Liver (tissue), 7 donors: ENCODE measurements at regions not wholly inside any gene's neighbourhood (a gene's known extent, or its start where the extent isn't known, plus 50 kb on each side); places are given as distances from the start of the nearest gene placed in this dataset.

Experiments used
- DNase-seq: peaks from one replicate; pipeline ENCODE4 v3.0.0-alpha.2; 2017; ENCODE audit warnings: low spot score
- H3K27ac ChIP-seq, 2 donors: one replicate each; pipeline ENCODE4 v1.7.0; 2013; ENCODE audit warnings: inconsistent platforms in 2 of 2, low read length in 2 of 2, control low read depth in 1 of 2, low read depth in 1 of 2, mild to moderate bottlenecking in 1 of 2
- H3K27me3 ChIP-seq, 4 donors: one replicate each; pipeline versions ENCODE4 v1.6.1 to v1.7.0; 2013; ENCODE audit warnings: low read length in 3 of 4, inconsistent platforms in 1 of 4, mild to moderate bottlenecking in 1 of 4, moderate library complexity in 1 of 4; ENCODE audit not compliant: control insufficient read depth in 4 of 4, insufficient read depth in 4 of 4
- H3K36me3 ChIP-seq, 4 donors: one replicate each; pipeline versions ENCODE4 v1.6.1 to v1.7.0; 2013; ENCODE audit warnings: low read length in 3 of 4, mild to moderate bottlenecking in 3 of 4, low read depth in 1 of 4, moderate library complexity in 1 of 4; ENCODE audit not compliant: control insufficient read depth in 4 of 4, insufficient read depth in 3 of 4
- H3K4me1 ChIP-seq, 4 donors: one replicate each; pipeline versions ENCODE4 v1.6.1 to v1.7.0; 2013; ENCODE audit warnings: low read length in 3 of 4, mild to moderate bottlenecking in 3 of 4, moderate library complexity in 1 of 4; ENCODE audit not compliant: control insufficient read depth in 4 of 4, insufficient read depth in 4 of 4
- H3K4me3 ChIP-seq, 3 donors: one replicate each; pipeline versions ENCODE4 v1.6.1 to v1.7.0; 2013; ENCODE audit warnings: low read length in 3 of 3, control low read depth in 1 of 3, low read depth in 1 of 3, mild to moderate bottlenecking in 1 of 3
- H3K9ac ChIP-seq, 2 donors: one replicate each; pipeline ENCODE4 v1.7.0; 2013; ENCODE audit warnings: low read length in 2 of 2, mild to moderate bottlenecking in 2 of 2, moderate library complexity in 2 of 2, control low read depth in 1 of 2, low read depth in 1 of 2
- H3K9me3 ChIP-seq, 4 donors: one replicate each; pipeline versions ENCODE4 v1.6.1 to v1.7.0; 2013; ENCODE audit warnings: low read length in 3 of 4; ENCODE audit not compliant: control insufficient read depth in 4 of 4
- ATF3 ChIP-seq: IDR thresholded peaks from 2 replicates; pipeline ENCODE4 v1.6.1; 2016; ENCODE audit warnings: antibody characterized with exemption
- CTCF ChIP-seq: fragments of 150-350 bp; IDR thresholded peaks from 2 replicates; pipeline ENCODE4 v1.5.1; 2017; ENCODE audit warnings: improper control_type of control experiment, low read depth, low read length; ENCODE audit not compliant: missing input control
- EGR1 ChIP-seq, 2 donors: IDR thresholded peaks; 2 replicates each; pipeline ENCODE4 v1.6.1; 2016 to 2018; ENCODE audit warnings: antibody characterized with exemption in 2 of 2, low read depth in 2 of 2
- FOXA1 ChIP-seq: IDR thresholded peaks from 2 replicates; pipeline ENCODE4 v1.6.1; 2016; ENCODE audit warnings: antibody characterized with exemption
- FOXA2 ChIP-seq: IDR thresholded peaks from 2 replicates; pipeline ENCODE4 v1.6.1; 2016; ENCODE audit warnings: antibody characterized with exemption
- GABPA ChIP-seq, 2 donors: IDR thresholded peaks in 1 of 2; conservative IDR thresholded peaks in 1 of 2; 2 replicates each; pipeline ENCODE4 v1.6.1; 2016; ENCODE audit warnings: antibody characterized with exemption in 2 of 2, mild to moderate bottlenecking in 1 of 2, moderate library complexity in 1 of 2
- HNF4A ChIP-seq, 2 donors: conservative IDR thresholded peaks; 2 replicates each; pipeline ENCODE4 v1.6.1; 2016; ENCODE audit warnings: antibody characterized with exemption in 2 of 2, mild to moderate bottlenecking in 2 of 2
- HNF4G ChIP-seq: IDR thresholded peaks from 2 replicates; pipeline ENCODE4 v1.6.1; 2016; ENCODE audit warnings: antibody characterized with exemption
- JUND ChIP-seq, 2 donors: IDR thresholded peaks; 2 replicates each; pipeline ENCODE4 v1.6.1; 2016; ENCODE audit warnings: antibody characterized with exemption in 2 of 2
- MAX ChIP-seq: IDR thresholded peaks from 2 replicates; pipeline ENCODE4 v1.6.1; 2016; ENCODE audit warnings: antibody characterized with exemption
- NR2F2 ChIP-seq: IDR thresholded peaks from 2 replicates; pipeline ENCODE4 v1.6.1; 2016; ENCODE audit warnings: antibody characterized with exemption
- RAD21 ChIP-seq, 2 donors: IDR thresholded peaks; 2 replicates each; pipeline ENCODE4 v1.6.1; 2016; ENCODE audit warnings: antibody characterized with exemption in 2 of 2, mild to moderate bottlenecking in 2 of 2
- REST ChIP-seq: IDR thresholded peaks from 2 replicates; pipeline ENCODE4 v1.6.1; 2016; ENCODE audit warnings: antibody characterized with exemption, mild to moderate bottlenecking
- RXRA ChIP-seq, 2 donors: IDR thresholded peaks; 2 replicates each; pipeline ENCODE4 v1.6.1; 2017 to 2018; ENCODE audit warnings: antibody characterized with exemption in 2 of 2, mild to moderate bottlenecking in 1 of 2
- SP1 ChIP-seq: IDR thresholded peaks from 2 replicates; pipeline ENCODE4 v1.6.1; 2018; ENCODE audit warnings: antibody characterized with exemption, mild to moderate bottlenecking
- TAF1 ChIP-seq: conservative IDR thresholded peaks from 2 replicates; pipeline ENCODE4 v1.6.1; 2016; ENCODE audit warnings: antibody characterized with exemption, mild to moderate bottlenecking
- YY1 ChIP-seq: IDR thresholded peaks from 2 replicates; pipeline ENCODE4 v1.6.1; 2016; ENCODE audit warnings: antibody characterized with exemption, mild to moderate bottlenecking
- ZBTB33 ChIP-seq: IDR thresholded peaks from 2 replicates; pipeline ENCODE4 v1.6.1; 2016; ENCODE audit warnings: antibody characterized with exemption
- donor health status: healthy.
- donor health status: healthy.
- donor health status: healthy.
- donor health status: healthy.

- TF ChIP-seq CTCF (no peak), HNF4G (no peak), NR2F2 (no peak), JUND (IDR thresholded peaks at IDR 0.05) (no peak), ZBTB33 (no peak), HNF4A (conservative IDR thresholded peaks at IDR 0.05) (no peak), FOXA2 (no peak), ATF3 (no peak), YY1 (no peak), SP1 (no peak), EGR1 (IDR thresholded peaks at IDR 0.05; ENCODE audit: low read depth in 2 of 2) (no peak), MAX (no peak)
These were observed 1039.9 kb upstream of the FLRT2 start (continued) for GRCh38 chr14:84490081-84490480.

- DNase-seq: no peak
- no peaks in the 10 kb centered on the region for H3K4me1 ChIP-seq
- peaks cover 0 to 5% (median 0%) of the 10 kb centered on the region in 4 donors for H3K27me3 ChIP-seq
- H3K9me3 ChIP-seq: no peaks in the 10 kb centered on the region
- H3K27ac ChIP-seq: no peak overlapping the region
- TF ChIP-seq RAD21 (IDR thresholded peaks at IDR 0.05) (no peak), NR2F2 (no peak), HNF4G (no peak), TAF1 (no peak), JUND (IDR thresholded peaks at IDR 0.05) (no peak), GABPA (IDR thresholded peaks at IDR 0.05 in 1 of 2, conservative IDR thresholded peaks at IDR 0.05 in 1 of 2) (no peak), CTCF (no peak), ZBTB33 (no peak), FOXA2 (no peak), ATF3 (no peak), REST (no peak), HNF4A (conservative IDR thresholded peaks at IDR 0.05) (no peak), RXRA (IDR thresholded peaks at IDR 0.05) (no peak), EGR1 (IDR thresholded peaks at IDR 0.05; ENCODE audit: low read depth in 2 of 2) (no peak), YY1 (no peak), FOXA1 (no peak), SP1 (no peak)
- H3K36me3 ChIP-seq: no peaks in the 10 kb centered on the region
- H3K4me3 ChIP-seq: no peak overlapping the region
- H3K9ac ChIP-seq: no peak overlapping the region
These were observed 1037.3 kb upstream of the FLRT2 start for GRCh38 chr14:84492685-84493084.
